ENCODE measurements at regions not wholly inside any gene's neighbourhood (a gene's known extent, or its start where the extent isn't known, plus 50 kb on each side); places are given as distances from the start of the nearest gene placed in this dataset.

DNA sequence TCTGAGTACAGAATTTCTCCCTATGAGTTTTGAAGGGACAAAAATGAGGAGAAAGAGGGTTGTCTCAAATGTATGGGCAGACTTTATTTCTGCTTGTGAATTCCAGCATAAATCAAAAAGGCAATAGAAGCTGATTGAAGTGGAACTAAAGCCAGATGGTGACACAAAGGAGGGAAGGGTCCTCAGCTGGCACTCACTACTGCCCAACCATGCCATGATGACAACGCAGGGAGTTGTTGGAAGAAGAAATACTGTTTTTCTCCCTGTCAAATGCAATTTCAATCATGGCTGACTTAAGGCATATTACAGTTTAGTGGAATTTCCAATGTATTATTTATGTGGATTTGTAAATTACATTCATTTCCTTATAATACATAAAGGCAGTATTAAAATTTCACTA lies 805.8 kb downstream of the ADGRL2 start:
- DNase-seq = no peak

DNA sequence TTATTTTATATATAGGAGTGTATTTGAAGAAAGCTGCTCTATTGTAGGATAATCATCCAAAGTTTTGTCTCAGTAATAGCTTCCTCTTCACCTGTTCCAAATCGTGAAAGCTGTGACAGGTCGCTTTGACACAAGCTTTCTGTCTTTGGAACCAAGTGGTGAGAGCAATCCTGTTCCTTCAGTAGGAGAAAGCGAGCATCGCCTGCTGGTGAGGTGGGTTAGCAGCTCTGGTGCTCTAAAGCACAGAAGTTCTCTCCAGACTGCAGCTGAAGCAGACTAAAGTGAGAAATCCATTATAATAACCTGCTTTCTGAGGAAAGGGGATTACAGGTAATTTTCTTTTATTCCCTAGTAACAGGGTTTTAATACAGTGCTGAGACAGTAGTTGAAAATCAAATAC lies 803.8 kb downstream of the ADGRL2 start:
- DNase-seq = no peak

DNA sequence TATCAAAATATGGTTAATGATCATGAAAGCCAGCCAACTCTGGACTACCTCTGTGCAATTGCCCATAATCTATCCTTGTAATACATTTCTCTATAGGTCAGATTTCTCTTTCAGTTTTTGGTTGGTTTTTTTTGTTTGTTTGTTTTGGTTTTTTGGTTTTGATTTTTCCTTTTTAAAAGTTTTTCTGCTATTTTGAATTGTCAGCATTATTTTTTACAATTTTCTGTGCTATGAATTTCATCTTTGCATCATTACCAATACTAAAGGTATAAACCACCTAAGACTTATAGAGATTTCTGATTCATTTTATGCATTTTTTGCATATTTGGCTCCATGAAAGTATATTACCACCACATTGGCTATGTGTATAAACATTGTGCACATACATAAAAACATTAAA lies 799.6 kb downstream of the ADGRL2 start:
- no peak for DNase-seq

DNA sequence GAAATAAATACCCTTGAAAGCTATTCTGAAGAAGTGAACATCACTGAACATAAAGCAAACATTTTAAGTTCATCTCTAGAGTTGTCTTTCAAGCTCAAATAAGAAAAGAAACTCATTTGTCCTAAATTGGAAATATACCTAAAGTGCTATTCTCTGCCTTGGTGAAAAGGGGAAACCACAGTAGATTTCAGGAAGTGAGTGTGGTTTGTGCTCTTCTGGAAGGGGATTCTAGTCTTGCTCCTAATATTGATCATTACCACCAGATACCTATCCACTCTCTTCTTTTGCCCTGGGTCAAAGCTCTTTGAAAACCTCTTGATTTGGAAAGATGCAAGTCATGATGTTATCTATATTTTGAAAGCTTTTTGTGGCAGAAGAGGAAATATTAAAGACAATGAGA lies 798.1 kb downstream of the ADGRL2 start:
- no peak for DNase-seq

DNA sequence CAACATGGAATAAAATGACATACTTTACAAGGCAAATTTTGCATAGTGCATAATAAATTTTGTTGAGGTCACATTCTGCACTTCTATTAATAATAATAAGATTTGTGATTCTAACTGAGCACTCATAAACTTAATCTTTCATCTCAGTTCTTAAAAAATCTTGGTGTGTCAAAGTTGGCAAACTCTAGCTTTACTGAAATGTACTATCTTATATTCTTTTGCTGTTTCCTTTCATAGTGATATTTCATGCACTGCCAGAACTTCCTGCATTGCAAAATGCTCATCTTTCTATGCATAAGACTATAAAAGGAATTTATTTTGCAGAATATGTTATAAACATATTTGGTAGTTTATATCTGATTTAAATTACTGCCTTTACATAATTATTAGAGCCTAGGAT lies 797.6 kb downstream of the ADGRL2 start:
- no peak for DNase-seq

DNA sequence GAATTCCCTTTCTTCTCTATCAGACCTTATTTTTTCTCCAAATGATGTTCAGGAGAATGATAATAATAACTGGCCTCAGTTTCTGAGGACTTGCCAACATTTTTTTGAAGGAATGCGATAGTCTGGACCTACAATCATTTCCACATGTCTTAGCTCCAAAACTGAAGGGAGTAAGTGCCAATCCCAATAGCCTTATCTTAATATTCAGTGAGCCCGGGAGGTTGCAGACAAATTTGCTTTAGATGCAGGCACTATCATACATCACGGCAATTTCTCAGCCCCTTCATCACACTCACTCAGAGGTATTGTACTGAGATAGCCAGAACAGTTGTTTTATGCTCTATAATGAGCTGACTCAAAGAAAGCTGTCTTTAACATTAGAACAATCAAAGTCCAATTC lies 796.9 kb downstream of the ADGRL2 start:
- no peak for DNase-seq

DNA sequence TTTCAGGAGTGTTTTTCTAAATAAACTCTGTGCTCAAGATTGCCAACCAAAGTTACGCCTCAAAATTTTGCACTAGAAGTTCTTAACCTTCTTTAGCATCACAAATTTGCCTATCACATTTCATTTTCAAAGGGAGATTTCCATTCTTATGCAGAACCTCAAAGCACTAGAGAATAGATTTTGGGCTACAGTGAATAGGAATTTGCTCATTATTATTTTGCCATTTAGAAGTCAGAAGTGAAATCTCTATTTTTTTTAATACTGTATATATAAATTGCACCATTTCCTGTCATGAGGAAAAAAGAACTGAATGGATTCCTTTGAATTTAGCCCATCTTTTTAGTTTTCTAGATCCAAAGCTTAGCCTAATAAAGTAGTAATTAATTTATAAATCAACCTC lies 796.4 kb downstream of the ADGRL2 start:
- DNase-seq = no peak

DNA sequence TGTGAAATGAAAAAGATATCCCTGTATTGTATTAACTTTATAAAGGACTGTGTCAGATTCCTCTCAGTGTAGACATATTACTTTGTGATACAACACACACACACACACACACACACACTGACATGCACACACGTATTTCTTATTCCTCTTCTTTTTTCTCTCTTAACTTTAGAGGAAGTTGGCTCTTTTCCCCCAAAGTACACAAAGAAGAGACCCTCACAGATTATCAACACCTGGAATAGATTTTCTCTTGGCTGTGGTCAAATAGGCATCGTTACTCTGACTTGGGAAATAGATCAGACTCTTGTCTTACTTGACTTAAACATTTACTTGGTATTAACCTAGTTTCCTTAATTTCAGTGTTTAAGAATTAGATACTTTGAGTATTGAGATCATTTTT lies 792.8 kb downstream of the ADGRL2 start:
- DNase-seq = no peak

DNA sequence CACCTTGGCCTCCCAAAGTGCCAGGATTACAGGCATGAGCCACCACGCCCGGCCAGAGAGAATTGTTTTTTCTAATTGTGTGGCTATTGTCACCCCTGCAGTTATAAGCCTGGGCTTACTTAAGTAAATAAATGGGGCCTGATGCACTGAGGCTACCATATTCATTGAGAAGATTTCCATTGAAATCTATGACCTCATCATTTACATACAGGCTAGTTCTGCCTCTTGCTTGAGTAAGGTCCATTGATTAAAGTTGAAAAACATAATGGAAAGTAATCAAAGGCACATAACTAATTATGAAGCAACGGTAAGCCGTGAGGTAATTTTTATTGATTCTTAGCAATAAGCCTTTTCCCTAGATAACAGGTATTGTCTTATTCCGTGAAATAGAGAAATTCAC lies 788.9 kb downstream of the ADGRL2 start:
- no peak for DNase-seq

DNA sequence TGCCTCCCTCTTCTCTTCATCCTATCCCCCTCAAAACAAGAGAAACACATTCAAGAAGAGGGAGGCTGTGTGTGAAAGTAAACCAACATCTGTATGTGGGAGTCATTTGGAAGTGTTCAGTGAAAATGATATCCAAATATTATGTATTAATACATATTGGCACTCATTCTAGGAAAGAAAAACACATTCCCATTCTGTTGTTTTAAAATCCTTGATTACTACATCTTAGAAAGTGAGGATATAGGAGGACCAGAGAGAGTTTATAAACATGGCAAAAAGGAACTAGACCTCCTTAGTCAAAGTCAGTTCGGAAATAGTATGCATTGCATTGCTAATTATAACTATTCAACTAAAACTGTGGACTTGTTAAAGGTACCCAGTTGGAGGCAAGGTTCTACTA lies 786.6 kb downstream of the ADGRL2 start:
- no peak for DNase-seq

DNA sequence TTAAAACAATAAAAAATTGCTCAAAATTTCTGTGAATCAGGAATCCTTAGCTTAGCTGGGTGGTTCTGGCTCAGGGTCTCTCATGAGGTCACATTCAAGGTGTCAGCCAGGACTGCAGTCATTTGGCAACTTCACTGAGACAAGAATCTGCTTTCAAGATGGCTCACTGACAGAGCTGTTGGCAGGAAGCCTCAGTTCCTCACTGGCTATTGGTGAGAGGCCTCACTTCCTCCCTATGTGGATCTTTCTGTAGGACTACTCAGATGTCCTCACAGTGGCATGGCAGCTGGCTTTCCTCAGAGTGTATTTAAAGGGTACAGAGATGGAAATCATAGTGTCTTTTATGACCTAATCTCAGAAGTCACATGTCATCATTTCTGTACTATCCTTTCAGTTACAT lies 785.7 kb downstream of the ADGRL2 start:
- DNase-seq = no peak

DNA sequence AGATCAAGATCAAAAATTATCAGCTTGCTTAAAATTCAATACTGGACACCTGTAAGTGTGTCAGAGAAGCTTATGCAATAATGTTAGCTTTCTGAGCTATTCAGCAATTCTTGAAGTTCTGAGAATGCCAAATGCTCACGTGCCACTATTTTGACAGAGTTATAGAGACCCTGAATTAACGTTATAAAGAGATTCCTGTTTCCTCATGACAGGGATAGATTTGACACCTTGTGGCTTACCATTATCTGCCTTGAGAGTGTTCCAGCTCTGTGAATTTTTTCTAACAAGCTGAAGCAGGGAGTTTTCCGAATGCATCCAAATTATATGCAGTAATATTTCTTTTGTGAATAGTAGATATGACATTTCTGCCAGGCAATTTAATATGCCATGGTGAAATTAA lies 781.6 kb downstream of the ADGRL2 start:
- no peak for DNase-seq

DNA sequence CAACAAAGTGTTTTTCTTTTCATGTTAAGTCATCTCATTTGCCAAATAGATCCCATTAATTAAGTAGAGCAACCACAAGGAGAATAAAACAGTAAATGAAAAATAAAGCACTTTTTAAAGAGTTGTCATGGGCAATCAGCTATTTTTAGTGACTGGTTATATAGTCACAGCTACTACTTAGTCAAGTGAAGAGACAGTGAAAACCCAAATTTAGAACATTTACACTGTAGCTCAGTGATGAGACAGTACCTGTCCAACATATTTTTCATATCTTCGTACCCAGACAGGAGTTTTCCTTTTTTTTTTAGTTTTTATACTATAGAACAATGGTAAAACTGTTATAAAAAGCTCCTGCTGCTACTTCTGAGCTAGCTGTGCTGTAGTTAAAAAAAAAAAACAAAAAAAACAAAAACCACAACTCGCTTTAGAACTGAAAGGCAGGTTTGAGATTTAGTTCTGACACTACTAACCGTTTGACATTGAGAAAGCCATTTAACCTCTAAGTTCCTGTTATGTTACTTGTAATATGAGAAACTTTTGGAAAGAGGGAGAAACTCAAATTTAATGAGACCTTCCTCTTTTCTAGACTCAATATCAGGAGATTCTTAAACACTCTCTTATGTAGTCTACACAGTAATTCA lies 777.5 kb downstream of the ADGRL2 start:
- DNase-seq = no peak

DNA sequence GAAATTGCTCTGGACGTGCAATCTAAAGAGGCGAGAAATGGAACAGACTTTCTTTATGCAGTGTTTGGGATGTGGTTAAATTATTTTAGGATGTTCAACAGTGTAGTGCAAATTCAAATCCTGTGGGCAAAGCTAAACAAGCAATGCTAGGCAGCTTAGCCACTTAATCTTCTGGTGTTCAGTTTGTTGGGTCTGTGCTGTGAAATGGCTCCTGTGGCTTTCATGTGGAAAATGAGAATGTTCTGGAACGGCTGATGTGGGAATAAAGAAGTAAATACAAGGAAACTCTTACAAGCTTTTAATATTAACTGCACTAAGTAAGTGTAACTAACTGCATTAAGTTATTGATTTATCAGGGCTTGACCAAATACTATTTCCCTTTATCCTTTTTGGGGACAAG lies 766.6 kb downstream of the ADGRL2 start:
- DNase-seq = no peak

DNA sequence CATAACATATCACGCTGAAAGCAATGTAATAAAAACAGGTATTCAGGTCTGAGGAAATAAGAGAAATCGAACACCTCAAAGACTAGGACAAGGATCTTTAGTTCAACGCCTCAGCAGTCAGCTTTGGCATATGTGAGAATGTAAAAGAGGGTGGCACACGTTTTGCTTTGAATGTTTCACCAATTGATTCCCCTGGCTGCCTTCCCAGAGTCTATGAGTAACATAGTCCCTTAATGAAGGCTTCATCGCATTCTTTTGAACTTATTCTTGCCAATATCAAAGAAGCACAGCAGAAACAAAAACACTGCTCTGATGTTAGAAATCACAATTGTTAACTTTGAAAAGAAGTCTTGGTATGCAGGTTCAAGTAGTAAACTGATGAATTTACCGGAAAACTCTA lies 764.8 kb downstream of the ADGRL2 start:
- DNase-seq = no peak

DNA sequence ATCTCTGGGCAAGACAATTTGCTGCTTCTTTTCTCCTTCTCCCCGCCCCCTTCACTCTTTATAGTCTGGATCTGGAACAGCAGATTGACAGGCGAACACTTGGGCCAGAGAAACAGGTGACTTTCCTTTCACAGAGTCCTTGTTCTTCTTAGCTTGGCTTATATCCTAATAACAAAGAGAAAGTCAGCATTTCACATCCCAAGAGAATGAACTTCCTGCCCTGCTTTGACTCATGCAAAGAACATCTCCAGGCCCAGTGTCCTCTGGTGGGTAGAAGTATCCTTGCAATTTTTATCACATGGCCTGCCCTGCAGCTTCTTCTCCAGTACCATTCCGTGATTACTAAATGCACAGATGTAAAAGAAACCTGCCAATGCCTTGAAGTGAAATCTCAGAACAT lies 764.4 kb downstream of the ADGRL2 start:
- DNase-seq = no peak

DNA sequence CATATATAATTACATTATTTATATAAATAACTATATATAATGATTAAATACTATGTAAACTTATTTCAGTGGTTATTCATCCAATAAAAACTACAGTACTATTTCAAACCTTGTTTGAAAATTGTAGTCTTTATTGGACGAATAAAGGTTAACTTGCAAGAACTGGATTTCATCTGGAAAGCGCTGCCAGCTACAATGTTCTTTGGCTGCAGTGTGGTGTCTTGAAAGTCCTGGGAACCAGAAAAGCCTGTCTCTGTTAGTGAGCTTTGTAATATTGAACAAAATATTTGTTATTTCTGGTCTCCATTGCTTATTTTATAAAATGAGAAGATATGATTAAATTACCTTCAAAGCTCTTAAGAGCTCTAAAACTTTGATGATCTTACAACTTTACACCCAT lies 763.6 kb downstream of the ADGRL2 start:
- no peak for DNase-seq

DNA sequence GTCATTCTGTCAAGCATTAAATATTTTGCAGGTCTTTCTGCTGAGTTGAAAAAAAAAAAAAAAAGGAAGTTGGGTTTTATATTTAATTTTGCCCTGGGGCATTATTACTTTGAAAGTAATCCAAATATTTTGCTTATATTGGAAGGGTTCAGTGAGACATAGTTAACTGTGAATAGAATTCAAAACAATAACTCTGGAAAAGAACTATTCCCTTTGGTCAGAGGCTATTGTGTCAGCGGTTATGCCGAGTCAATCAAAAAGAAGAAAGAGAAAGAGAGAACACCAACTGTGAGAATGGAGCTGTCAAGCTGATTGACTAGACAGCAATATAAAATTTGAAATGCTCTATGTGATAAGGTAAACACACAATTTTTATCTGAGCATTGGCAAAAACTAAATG lies 761.7 kb downstream of the ADGRL2 start:
- DNase-seq = no peak

DNA sequence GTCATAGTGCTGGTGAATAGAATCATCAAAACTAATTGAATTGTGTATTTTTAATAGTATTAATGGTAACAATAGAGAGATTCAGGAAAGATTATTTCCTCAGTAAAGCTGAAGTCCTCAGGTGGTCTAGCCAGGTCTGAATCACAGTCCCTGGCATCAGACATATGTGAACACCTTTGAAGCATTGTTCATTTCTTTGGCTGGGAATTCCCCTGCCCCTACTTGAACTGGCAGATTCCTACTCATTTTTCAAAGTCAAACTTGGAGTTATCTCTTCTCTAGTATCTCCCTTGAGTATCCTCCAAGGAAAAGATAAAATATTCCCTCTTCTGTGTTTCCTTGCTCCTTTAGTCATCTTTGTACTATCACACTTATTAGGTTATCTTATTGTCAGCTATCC lies 759.8 kb downstream of the ADGRL2 start:
- no peak for DNase-seq

DNA sequence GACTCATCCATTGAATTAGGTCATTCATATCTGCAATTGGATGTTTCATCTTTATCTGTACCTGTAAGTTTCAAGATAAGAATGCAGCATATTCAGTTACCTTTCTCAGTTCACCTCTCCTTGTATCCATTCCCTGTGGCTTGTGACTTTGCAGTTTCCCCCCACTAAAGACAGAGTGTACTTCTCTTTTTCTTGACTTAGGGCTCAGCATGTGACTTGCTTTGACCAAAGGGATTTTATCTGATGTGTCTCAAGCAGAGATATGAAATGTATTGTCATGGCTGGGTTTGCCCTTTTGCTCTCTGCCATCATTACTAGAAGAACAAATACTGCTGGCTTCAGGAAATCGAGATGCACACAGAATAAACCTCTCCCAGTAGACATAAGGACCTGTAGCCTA lies 754.8 kb downstream of the ADGRL2 start:
- no peak for DNase-seq

DNA sequence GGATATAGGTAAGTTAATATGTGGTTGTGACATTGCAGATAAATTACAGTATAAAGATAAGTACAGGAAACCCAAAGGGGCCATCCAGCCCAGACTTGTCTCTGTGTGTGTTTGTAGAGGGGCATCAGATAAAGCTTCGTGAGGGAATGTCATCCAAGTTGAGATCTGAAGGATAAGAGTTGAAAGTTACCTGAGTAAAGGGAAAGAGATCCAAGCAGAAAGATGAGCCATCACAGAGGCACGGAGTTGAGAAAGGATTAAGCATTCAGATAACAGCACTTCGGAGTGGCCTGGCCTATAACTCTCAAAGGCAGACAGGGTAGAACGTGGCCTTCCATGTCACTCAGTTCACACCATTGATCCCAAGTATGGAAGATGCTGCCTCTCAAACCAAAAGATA lies 749.1 kb downstream of the ADGRL2 start:
- no peak for DNase-seq

DNA sequence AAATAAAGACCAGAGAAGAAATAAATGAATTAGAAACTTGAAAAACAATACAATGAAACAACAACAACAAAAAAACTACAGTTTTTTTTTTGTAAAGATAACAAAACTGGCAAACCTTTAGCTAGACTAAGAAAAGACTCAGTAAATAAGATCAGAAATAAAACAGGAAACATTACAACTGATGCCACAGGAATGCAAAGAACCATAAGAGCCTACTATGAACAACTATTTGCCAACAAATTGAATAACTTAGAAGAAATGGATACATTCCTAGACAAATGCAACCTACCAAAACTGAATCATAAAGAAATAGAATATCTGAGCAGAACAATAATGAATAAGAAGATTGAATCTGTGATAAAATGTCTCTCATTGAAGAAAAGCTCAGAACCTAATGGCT lies 742.0 kb downstream of the ADGRL2 start:
- no peak for DNase-seq

DNA sequence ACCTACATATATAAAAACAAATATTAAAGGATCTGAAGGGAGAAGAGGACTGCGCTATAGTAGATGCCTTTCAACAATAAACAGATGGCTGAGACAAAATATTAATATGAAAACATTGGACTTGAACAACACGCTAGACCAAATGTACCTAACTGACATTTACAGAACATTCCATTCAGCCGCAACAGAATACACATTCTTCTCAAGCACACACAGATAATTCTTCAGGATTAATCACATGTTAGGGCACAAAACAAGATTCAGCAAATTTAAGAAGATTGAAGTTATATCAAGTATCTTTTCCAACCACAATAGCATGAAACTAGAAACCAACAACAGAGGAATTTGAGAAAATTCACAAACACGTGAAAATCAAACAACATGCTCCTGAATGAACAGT lies 741.4 kb downstream of the ADGRL2 start:
- DNase-seq = no peak

DNA sequence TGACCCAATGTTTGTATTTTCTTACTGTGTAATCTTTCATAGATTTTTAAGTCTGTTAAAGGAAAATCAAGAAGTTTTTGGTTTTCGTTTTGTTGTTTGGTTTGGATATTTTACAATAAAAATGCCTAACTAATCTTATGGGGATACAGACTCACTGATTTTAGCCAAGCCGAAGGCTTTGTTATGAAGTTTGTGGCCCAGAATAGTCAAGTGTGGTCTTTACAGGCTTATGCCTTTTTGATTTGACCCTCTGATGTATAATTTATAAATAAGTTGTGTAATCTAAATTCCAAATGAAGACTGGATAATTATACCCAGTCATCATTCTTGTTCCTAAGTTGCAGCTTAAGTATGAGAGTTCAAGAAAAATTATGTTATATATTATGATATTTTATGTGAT lies 739.3 kb downstream of the ADGRL2 start:
- DNase-seq = no peak

DNA sequence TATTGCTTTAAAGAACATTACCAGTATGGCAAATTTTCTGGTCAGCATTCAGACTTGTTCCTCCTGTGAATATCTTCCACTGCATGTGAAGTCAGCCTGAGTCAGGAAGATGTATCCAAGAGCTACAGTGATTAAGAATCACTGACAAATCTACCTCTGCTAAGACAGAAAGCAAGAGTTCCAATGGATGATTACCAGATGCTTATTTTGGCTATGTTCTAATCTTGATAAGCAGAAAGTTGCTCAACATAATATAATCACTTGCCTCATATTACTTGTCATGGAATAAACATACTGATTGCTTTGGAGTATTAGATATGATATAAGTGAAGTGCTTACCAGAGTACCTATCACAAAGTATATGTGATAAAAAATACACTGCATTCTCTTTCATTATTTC lies 738.1 kb downstream of the ADGRL2 start:
- DNase-seq = no peak

DNA sequence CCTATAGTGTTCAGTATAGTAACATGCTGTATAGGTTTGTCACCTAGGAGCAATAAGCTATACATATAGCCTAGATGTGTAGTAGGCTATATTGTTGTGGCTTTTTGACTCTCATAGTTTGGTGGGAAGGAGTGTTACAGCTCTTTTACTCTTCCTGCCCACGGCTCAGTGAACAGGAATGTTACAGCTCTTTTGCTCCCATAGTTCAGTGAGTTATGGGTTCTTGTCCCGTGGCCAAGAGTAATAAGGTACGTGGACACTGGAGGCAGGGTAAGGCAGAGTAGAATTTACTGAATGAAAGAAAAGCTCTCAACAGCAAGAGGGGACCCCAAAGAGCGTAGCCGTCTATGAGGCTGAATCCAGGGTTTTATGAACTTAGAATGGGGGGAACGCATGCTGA lies 734.3 kb downstream of the ADGRL2 start:
- DNase-seq = no peak

Data from activated CD4-positive, CD25-positive, alpha-beta regulatory T cell treated with anti-CD3 and anti-CD28 coated beads, Interleukin-2, amount 50 U/mL, for 72 hours (primary cell).